GM10266 (cell line): ENCODE measurements at regions not wholly inside any gene's neighbourhood (a gene's known extent, or its start where the extent isn't known, plus 50 kb on each side); places are given as distances from the start of the nearest gene placed in this dataset.

Experiments used
- DNase-seq: peaks from one replicate; pipeline ENCODE4 v3.0.0; 2012; ENCODE audit errors: extremely low spot score
- TF ChIP-seq, protein P1 (sequence below): IDR thresholded peaks from 2 replicates; pipeline ENCODE4 v1.5.1; 2012; ENCODE audit warnings: mild to moderate bottlenecking, low read depth; ENCODE audit not compliant: control insufficient read depth, insufficient read depth; ENCODE audit errors: missing control alignments

DNA sequence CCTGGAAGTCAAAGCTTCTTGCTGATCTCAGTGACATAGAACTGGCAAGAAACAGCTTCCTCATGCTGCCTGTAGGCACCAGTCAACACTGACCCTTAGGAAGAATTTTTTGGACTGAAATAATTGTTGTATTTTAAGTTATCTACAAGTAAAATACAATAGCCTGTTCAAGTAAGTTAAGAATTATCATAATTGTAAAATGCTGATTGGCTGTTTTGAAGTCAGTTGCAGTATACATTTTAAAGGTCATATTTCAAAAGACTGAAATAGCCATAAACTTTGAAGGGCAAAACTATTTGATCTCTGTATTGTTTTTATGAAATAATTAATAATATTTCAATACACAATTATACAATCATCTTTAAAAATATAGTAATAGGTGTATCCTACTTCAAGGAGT, 794.9 kb downstream of the MAT2B start:
- TF ChIP-seq, protein P1, sequence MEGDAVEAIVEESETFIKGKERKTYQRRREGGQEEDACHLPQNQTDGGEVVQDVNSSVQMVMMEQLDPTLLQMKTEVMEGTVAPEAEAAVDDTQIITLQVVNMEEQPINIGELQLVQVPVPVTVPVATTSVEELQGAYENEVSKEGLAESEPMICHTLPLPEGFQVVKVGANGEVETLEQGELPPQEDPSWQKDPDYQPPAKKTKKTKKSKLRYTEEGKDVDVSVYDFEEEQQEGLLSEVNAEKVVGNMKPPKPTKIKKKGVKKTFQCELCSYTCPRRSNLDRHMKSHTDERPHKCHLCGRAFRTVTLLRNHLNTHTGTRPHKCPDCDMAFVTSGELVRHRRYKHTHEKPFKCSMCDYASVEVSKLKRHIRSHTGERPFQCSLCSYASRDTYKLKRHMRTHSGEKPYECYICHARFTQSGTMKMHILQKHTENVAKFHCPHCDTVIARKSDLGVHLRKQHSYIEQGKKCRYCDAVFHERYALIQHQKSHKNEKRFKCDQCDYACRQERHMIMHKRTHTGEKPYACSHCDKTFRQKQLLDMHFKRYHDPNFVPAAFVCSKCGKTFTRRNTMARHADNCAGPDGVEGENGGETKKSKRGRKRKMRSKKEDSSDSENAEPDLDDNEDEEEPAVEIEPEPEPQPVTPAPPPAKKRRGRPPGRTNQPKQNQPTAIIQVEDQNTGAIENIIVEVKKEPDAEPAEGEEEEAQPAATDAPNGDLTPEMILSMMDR, result no peak
- no peak for DNase-seq

DNA sequence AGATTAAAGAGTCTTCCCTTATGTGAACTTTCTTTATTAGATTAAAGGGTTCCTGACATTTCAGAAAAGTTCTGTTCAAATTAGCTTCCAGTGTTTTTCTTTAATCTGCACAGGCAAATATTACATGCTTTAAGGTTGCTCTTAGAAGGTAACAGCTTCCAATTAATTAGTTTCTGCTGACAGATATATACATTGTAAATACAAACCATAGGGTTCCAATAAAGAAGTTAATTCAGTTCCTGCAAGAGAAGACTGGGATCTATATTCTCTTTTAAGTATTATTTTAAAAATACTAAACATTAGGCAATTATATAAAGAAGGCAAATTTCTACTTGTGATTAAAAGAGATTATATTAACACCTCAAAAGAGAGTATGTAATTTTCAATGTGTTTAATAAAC, 795.7 kb downstream of the MAT2B start:
- DNase-seq, result no peak
- TF ChIP-seq, protein P1, result no peak

DNA sequence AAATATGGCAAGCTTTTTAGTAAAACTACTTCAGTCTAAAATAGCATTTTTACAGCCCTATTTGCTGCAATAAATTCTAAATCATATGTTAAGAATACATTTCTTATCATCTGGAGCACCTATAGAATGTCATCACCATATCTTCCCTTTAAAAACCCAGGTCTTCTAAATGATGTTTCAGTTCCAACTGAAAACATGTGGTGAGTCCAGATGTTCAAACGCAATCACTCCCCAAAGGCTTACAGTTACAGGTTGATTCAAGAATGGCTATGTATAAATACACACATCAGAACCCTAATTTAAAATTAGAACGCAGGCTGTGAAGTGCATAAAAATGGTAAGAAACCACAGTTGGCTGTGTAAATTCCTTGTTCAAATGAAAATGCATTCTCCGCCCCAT, 796.3 kb downstream of the MAT2B start:
- DNase-seq, result no peak

DNA sequence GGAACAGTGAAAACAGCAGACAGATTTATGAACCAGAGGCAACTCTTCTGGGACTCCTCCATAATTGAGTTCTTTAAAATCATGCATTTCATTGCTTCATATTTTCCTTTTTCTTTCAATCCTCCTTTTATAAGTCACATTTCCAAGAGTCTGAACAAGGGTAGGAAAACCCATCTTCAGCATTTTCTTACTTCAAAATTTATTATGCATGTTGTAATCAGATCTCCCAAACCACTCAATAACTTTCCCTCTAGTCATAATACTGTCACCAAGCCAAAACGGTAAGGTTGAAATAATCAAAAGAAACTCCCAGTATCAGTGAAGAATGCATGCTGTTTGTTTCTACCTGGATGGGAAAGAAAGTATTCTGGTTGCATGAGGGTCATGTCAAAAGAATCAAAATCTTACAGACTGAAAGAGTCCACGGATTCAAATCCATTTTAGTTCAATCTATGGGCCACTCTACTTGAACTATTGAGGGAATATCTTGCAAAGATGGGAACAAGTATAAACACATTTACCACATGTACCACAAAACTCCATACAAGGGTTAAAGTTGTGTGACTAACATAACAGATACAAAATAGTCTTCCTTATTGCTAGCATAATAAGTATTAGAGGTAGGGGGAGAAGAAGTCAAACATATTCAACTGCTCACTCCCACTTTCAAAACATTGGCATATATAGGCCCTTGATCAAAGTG, 797.3 kb downstream of the MAT2B start:
- no peak for DNase-seq
- TF ChIP-seq, protein P1, result no peak

More for the DNA sequence above, 796.3 kb downstream of the MAT2B start:
- TF ChIP-seq, protein P1, result no peak

DNA sequence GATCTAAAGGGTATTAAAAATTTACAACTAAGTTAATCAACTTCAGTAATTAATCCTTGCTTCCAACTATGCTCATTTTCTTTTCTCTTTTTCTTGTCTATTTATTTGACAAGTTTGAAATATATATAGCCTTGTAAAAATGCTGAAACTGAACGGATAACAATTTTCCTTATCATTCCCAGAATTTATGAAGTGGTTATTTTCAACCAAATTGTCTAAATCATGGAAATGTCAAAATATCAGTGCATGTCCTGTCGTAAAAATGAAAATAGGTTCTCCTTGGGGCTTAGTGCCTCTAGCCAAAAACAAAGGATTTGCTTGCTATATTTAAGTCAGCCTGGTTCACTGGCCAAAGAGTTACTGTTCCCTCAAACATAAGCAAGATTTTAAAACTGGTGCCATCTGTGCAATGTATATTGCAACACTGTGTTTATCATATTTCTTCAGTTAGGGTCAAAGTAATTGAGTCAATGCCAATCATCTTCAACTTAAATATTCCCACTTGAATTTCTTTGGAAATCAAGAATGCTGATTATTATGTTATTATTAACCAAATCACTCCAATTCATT, 798.3 kb downstream of the MAT2B start:
- no peak for DNase-seq

DNA sequence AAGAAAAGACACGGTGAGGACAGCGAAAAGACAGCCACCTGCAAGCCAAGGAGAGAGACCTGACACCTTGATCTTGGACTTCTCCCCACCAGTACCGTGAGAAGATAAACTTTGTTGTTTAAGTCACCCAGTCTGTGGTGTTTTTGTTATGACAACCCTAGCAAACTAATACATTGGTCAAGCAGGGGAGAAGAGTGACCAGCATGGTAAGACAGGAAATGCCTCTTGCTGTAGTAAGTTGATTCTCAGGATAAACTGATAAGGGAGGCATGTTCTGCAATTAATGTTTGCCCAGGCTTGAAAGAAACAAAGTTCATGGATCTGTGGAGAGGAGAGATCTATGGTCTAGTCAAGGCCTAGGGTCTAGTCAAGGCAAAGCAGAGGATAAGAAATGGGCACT, 801.2 kb downstream of the MAT2B start:
- DNase-seq, result no peak
- TF ChIP-seq, protein P1, result no peak

More for the DNA sequence above, 798.3 kb downstream of the MAT2B start:
- TF ChIP-seq, protein P1, result no peak

DNA sequence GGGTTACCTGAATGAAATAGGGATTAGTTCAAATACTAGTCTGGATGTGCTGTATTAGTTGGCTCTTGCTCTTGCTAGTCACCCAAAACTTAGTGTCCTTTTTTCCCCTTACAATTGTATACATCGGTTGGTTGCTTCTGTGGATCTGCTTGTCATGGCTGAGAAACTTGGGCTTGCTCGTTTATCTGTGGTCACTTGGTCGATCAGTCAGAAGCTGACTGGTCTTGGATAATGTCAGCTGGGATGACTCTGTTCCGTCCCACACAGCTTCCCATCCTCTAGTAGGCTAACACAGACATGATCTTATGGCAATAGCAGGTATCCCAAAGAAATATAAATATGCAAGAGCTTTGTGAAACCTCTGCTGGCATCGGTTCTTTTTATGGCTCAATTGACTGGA, 807.4 kb downstream of the MAT2B start:
- TF ChIP-seq, protein P1, result no peak
- no peak for DNase-seq
